NOMO-1 treated with DMSO at 0.1 percent for 48 hours (cell line): ENCODE measurements at regions not wholly inside any gene's neighbourhood (a gene's known extent, or its start where the extent isn't known, plus 50 kb on each side); places are given as distances from the start of the nearest gene placed in this dataset.

ENCODE experiments used
- DNase-seq: peaks from one replicate; lab custom pipeline; 2025; ENCODE audit not compliant: unreplicated experiment; lab: John Stamatoyannopoulos, UW

- DNase-seq, result no peak
These were observed 140.8 kb upstream of the ADAMTSL1 start for GRCh38 chr9:18333157-18333556.

GRCh38 chr9:18335825-18336224 is 138.1 kb upstream of the ADAMTSL1 start:
- no peak for DNase-seq

GRCh38 chr9:18338042-18338441 is 135.9 kb upstream of the ADAMTSL1 start:
- no peak for DNase-seq

- DNase-seq, result peak; percentile 19
These were observed 130.2 kb upstream of the ADAMTSL1 start for GRCh38 chr9:18343784-18344183.

- DNase-seq, result no peak
These were observed 127.2 kb upstream of the ADAMTSL1 start for GRCh38 chr9:18346745-18347144.

GRCh38 chr9:18347386-18348082 is 126.4 kb upstream of the ADAMTSL1 start:
- no peak for DNase-seq

GRCh38 chr9:18348083-18348475 is 125.9 kb upstream of the ADAMTSL1 start:
- DNase-seq, result no peak

- no peak for DNase-seq
These were observed 124.4 kb upstream of the ADAMTSL1 start for GRCh38 chr9:18349530-18349929.

- no peak for DNase-seq
These were observed 123.9 kb upstream of the ADAMTSL1 start for GRCh38 chr9:18350036-18350435.

GRCh38 chr9:18350995-18351595 is 122.9 kb upstream of the ADAMTSL1 start:
- no peak for DNase-seq

- no peak for DNase-seq
These were observed 121.2 kb upstream of the ADAMTSL1 start for GRCh38 chr9:18352711-18353110.

GRCh38 chr9:18353473-18353872 is 120.5 kb upstream of the ADAMTSL1 start:
- DNase-seq, result no peak

GRCh38 chr9:18357321-18357720 is 116.6 kb upstream of the ADAMTSL1 start:
- no peak for DNase-seq

GRCh38 chr9:18358325-18358724 is 115.6 kb upstream of the ADAMTSL1 start:
- DNase-seq, result no peak

GRCh38 chr9:18359335-18359734 is 114.6 kb upstream of the ADAMTSL1 start:
- no peak for DNase-seq

- peak; percentile 22 for DNase-seq
These were observed 113.9 kb upstream of the ADAMTSL1 start for GRCh38 chr9:18360005-18360404.

GRCh38 chr9:18361646-18362045 is 112.3 kb upstream of the ADAMTSL1 start:
- DNase-seq, result no peak

- DNase-seq, result no peak
These were observed 111.8 kb upstream of the ADAMTSL1 start for GRCh38 chr9:18362166-18362565.

- peak; percentile 39 for DNase-seq
These were observed 110.9 kb upstream of the ADAMTSL1 start for GRCh38 chr9:18362901-18363685.

- no peak for DNase-seq
These were observed 108.3 kb upstream of the ADAMTSL1 start for GRCh38 chr9:18365651-18366050.

- DNase-seq, result peak; percentile 77
These were observed 107.8 kb upstream of the ADAMTSL1 start for GRCh38 chr9:18366184-18366583.

GRCh38 chr9:18368206-18368605 is 105.7 kb upstream of the ADAMTSL1 start:
- no peak for DNase-seq
